ENCODE measurements at regions not wholly inside any gene's neighbourhood (a gene's known extent, or its start where the extent isn't known, plus 50 kb on each side); places are given as distances from the start of the nearest gene placed in this dataset.
"Not testable (repeated sequence)": the region's sequence is repeated elsewhere in the genome, so short reads cannot be mapped to it uniquely, and the experiment has no call there.

DNA sequence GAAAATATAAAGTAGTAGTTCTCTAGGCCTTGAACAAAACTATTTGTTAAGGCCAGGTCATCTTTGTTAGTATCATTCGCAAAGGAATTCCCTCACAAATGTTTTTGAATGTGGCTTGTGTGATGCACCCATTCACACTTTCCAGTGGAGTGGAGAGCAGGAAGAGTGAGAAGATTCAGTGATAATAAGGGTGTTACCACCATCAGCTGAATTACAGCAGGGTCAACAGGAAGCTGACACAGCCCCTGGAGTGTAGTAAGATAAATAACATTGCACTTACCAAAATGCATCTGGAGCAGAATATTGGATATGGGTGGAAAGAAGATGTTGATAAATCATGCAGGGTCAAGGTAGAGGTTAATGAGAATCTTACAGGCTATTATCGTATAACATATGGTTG lies 231.0 kb downstream of the DSC3 start:
- TF ChIP-seq, protein P1, sequence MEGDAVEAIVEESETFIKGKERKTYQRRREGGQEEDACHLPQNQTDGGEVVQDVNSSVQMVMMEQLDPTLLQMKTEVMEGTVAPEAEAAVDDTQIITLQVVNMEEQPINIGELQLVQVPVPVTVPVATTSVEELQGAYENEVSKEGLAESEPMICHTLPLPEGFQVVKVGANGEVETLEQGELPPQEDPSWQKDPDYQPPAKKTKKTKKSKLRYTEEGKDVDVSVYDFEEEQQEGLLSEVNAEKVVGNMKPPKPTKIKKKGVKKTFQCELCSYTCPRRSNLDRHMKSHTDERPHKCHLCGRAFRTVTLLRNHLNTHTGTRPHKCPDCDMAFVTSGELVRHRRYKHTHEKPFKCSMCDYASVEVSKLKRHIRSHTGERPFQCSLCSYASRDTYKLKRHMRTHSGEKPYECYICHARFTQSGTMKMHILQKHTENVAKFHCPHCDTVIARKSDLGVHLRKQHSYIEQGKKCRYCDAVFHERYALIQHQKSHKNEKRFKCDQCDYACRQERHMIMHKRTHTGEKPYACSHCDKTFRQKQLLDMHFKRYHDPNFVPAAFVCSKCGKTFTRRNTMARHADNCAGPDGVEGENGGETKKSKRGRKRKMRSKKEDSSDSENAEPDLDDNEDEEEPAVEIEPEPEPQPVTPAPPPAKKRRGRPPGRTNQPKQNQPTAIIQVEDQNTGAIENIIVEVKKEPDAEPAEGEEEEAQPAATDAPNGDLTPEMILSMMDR (IDR thresholded peaks at IDR 0.05; ENCODE audit: borderline replicate concordance, control extremely low read depth, extremely low read depth, insufficient read depth, missing control alignments): no peak
- in situ Hi-C loops (cut with MboI; ENCODE audit: low sequenced_read_pairs, unreplicated experiment): no loop called here
- DNase-seq (ENCODE audit: low spot score): no peak

DNA sequence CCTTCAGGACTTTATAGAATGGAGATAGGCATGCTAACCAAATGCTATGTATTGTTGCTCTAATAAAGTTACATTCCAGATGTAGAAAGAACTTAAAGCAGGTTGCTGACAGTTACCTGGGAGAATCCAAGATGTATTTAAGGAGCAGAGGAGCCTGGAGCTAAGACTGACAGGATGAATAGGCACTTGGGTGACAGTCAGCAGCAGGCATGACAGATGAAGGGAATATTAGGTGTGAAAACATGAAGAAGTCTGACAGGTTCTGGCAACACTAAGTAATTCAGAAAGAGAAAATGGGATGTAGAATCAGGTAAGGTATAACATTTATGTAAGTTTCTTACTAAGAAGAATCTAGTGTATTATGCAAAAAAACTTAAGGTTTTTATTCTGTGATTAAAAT lies 232.0 kb downstream of the DSC3 start:
- no peak for DNase-seq (ENCODE audit: low spot score)
- in situ Hi-C loops (cut with MboI; ENCODE audit: low sequenced_read_pairs, unreplicated experiment): no loop called here
- TF ChIP-seq, protein P1 (IDR thresholded peaks at IDR 0.05; ENCODE audit: borderline replicate concordance, control extremely low read depth, extremely low read depth, insufficient read depth, missing control alignments): no peak

DNA sequence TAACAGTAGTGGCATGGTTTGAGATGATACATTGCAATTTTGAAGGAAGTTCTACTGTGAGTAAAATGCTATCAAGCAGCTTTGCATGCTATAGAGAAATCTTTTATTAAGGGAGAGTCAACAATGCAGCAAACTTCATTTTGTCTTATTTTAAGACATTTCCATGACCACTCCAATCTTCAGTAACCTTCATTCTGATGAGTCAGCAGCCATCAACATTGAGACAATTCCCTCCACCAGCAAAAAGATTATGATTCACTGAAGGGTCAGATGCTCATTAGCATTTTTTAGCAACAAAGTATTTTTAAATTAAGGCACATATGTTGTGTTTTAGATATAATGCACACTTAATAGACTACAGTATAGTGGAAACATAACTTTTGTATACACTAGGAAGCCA lies 235.7 kb downstream of the DSC3 start:
- in situ Hi-C loops (cut with MboI; ENCODE audit: low sequenced_read_pairs, unreplicated experiment): no loop called here
- TF ChIP-seq, protein P1 (IDR thresholded peaks at IDR 0.05; ENCODE audit: borderline replicate concordance, control extremely low read depth, extremely low read depth, insufficient read depth, missing control alignments): no peak
- no peak for DNase-seq (ENCODE audit: low spot score)

DNA sequence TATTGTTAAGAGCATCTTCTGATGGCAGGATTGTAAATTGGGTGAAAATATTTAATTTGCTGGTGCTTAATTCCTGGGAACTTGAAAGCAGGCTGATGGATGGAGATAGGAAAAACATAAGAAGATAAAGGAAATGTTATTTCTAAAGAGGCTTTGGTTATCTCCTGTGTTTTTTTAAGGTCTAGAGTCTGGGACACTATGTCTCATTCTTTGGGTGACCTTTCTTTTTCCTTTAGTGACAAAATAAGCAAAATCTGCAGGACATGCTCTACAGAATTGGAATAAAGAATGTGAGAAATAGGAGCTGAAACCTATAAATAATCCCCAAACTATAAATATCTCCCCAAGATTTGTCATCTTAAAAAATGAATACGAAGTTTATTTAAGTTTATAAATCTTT lies 241.7 kb downstream of the DSC3 start:
- in situ Hi-C loops (cut with MboI; ENCODE audit: low sequenced_read_pairs, unreplicated experiment): no loop called here
- TF ChIP-seq, protein P1 (IDR thresholded peaks at IDR 0.05; ENCODE audit: borderline replicate concordance, control extremely low read depth, extremely low read depth, insufficient read depth, missing control alignments): no peak
- DNase-seq (ENCODE audit: low spot score): no peak

DNA sequence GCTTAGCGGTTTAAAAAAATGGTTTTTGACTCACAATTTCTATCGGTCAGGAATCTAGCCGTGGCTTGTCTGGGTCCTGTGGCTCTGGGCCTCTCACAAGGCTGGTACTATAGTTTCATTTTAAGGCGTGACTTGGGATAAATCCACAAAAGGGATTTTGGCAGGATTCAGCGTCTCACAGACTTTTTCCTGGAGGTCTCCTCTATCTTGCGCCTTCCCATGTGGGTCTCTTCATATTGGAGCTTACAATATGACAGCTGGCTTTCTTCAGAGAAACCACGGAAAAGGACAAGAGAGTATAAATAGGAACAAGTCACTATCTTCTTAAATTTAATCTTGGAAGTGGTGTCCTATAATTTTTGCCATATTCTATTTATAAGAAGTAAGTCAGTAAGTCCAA lies 250.5 kb downstream of the DSC3 start:
- DNase-seq (ENCODE audit: low spot score): no peak
- TF ChIP-seq, protein P1 (IDR thresholded peaks at IDR 0.05; ENCODE audit: borderline replicate concordance, control extremely low read depth, extremely low read depth, insufficient read depth, missing control alignments): no peak
- in situ Hi-C loops (cut with MboI; ENCODE audit: low sequenced_read_pairs, unreplicated experiment): no loop called here

DNA sequence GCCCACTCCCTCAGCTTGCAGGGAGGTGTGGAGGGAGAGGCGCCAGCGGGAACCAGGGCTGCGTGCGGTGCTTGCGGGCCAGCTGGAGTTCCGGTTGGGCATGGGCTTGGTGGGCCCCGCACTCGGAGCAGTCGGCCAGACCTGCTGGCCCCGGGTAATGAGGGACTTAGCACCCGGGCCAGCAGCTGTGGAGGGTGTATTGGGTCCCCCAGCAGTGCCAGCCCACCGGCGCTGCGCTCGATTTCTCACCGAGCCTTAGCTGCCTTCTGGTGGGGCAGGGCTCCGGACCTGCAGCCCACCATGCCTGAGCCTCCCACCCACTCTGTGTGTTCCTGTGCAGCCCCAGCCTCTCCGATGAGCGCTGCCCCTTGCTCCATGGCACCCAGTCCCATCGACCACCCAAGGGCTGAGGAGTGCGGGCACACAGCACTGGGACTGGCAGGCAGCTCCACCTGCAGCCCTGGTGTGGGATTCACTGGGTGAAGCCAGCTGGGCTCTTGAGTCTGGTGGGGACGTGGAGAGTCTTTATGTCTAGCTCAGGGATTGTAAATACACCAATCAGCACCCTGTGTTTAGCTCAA lies 254.0 kb downstream of the DSC3 start:
- in situ Hi-C loops (cut with MboI; ENCODE audit: low sequenced_read_pairs, unreplicated experiment): not testable (repeated sequence)

DNA sequence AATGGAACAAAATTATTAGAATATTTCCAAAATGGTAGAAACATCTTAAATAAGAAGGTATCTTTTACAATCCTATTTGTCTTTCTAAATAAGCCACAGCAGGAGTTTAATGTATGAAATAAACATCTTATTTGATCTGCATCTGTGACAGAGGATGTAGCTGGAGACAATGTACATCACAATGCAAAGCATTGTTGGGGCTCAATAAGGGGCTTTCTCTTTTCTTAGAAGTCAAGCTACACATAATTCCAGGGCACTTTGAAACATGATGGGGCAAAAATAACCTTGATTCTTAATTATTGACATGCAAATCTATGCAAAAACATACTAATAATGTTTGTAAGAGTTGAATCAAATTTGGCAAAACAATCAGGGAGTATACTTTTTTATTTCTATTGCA lies 255.1 kb downstream of the DSC3 start:
- DNase-seq (ENCODE audit: low spot score): no peak
- TF ChIP-seq, protein P1 (IDR thresholded peaks at IDR 0.05; ENCODE audit: borderline replicate concordance, control extremely low read depth, extremely low read depth, insufficient read depth, missing control alignments): no peak
- in situ Hi-C loops (cut with MboI; ENCODE audit: low sequenced_read_pairs, unreplicated experiment): no loop called here

More for the DNA sequence above, 254.0 kb downstream of the DSC3 start:
- DNase-seq (ENCODE audit: low spot score): not testable (repeated sequence)
